IMR-90 (cell line): ENCODE measurements at regions not wholly inside any gene's neighbourhood (a gene's known extent, or its start where the extent isn't known, plus 50 kb on each side); places are given as distances from the start of the nearest gene placed in this dataset.

ENCODE experiments used
- ATAC-seq: fragments of 200-7000 bp; cut with Tn5 transposase; 2 replicates; pipeline ENCODE4 v1.9.1; 2020; ENCODE audit warnings: low read depth, mild to moderate bottlenecking, moderate library complexity
- BruUV-seq: library from RNA; stranded (reverse); fragments of 400-500 nt; replicated peaks from 2 replicates; lab custom pipeline; 2021; lab: Mats Ljungman, UMichigan
- CTCF ChIA-PET: fragments of 300-600 bp; formaldehyde crosslinking; extraction: SDS; loops from one replicate; lab custom pipeline; 2021; ENCODE audit warnings: antibody characterized with exemption; lab: Yijun Ruan, JAX
- POLR2A ChIA-PET: fragments of 300-600 bp; sonication (Branson Sonifier 250); formaldehyde crosslinking; loops from one replicate; lab custom pipeline; 2022; ENCODE audit warnings: antibody characterized with exemption; ENCODE audit not compliant: unreplicated experiment; lab: Charles Lee
- DNase-seq: peaks from one replicate; pipeline ENCODE4 v3.0.0; 2013
- H2AFZ ChIP-seq: replicated peaks from 2 replicates; pipeline ENCODE3; 2013; ENCODE audit warnings: low read length, mild to moderate bottlenecking; ENCODE audit not compliant: poor library complexity
- H2AK5ac ChIP-seq: 2 replicates; pipeline ENCODE4 v1.6.1; 2013; ENCODE audit warnings: low read depth, low read length, inconsistent platforms
- H2AK9ac ChIP-seq: replicated peaks from 2 replicates; pipeline ENCODE3; 2013; ENCODE audit warnings: mild to moderate bottlenecking, low read depth, low read length, moderate library complexity; ENCODE audit not compliant: poor library complexity
- H2BK120ac ChIP-seq: 2 replicates; pipeline ENCODE4 v1.6.1; 2013; ENCODE audit warnings: low read depth, low read length, inconsistent platforms
- H2BK15ac ChIP-seq: 3 replicates; pipeline ENCODE4 v1.6.1; 2013; ENCODE audit warnings: low read depth, low read length, inconsistent platforms
- H2BK20ac ChIP-seq: 2 replicates; pipeline ENCODE4 v1.6.1; 2013; ENCODE audit warnings: low read depth, mild to moderate bottlenecking, inconsistent platforms, low read length, moderate library complexity
- H2BK5ac ChIP-seq: 2 replicates; pipeline ENCODE4 v1.6.1; 2013; ENCODE audit warnings: mild to moderate bottlenecking, low read depth, low read length, inconsistent platforms; ENCODE audit not compliant: poor library complexity, severe bottlenecking
- H3K14ac ChIP-seq: replicated peaks from 2 replicates; pipeline ENCODE4 v1.6.1; 2013; ENCODE audit warnings: low read depth, low read length, inconsistent platforms
- H3K18ac ChIP-seq: 2 replicates; pipeline ENCODE4 v1.6.1; 2013; ENCODE audit warnings: low read depth, low read length, control low read depth
- H3K23ac ChIP-seq: 2 replicates; pipeline ENCODE4 v1.6.1; 2013; ENCODE audit warnings: low read depth, low read length, inconsistent platforms
- H3K27ac ChIP-seq: 2 replicates; pipeline ENCODE4 v1.5.1; 2013; ENCODE audit warnings: mild to moderate bottlenecking, control low read depth, low read length; ENCODE audit not compliant: insufficient read depth
- H3K27me3 ChIP-seq: 2 replicates; pipeline ENCODE4 v1.6.1; 2013; ENCODE audit warnings: low read length; ENCODE audit not compliant: control insufficient read depth, insufficient read depth
- H3K36me3 ChIP-seq: 2 replicates; pipeline ENCODE4 v1.6.1; 2013; ENCODE audit warnings: low read length, mixed read lengths; ENCODE audit not compliant: control insufficient read depth, insufficient read depth
- H3K4ac ChIP-seq: 2 replicates; pipeline ENCODE4 v1.6.1; 2013; ENCODE audit warnings: low read depth, low read length, inconsistent platforms
- H3K4me1 ChIP-seq: 2 replicates; pipeline ENCODE4 v1.6.1; 2013; ENCODE audit warnings: low read length, mixed read lengths; ENCODE audit not compliant: control insufficient read depth, insufficient read depth
- H3K4me2 ChIP-seq: 2 replicates; pipeline ENCODE4 v1.6.1; 2013; ENCODE audit warnings: low read depth, mild to moderate bottlenecking, control low read depth, low read length, moderate library complexity
- H3K4me3 ChIP-seq: 2 replicates; pipeline ENCODE4 v1.5.1; 2013; ENCODE audit warnings: low read depth, mild to moderate bottlenecking, control low read depth, low read length, moderate library complexity; ENCODE audit not compliant: insufficient read depth
- H3K56ac ChIP-seq: 2 replicates; pipeline ENCODE4 v1.6.1; 2013; ENCODE audit warnings: low read length, inconsistent platforms; ENCODE audit not compliant: insufficient read depth; ENCODE audit errors: extremely low read depth
- H3K79me1 ChIP-seq, 2 experiments: 2 replicates each; pipeline ENCODE4 v1.6.1; 2013; ENCODE audit warnings: low read length in 2 of 2, inconsistent platforms in 1 of 2, low read depth in 1 of 2
- H3K9ac ChIP-seq: 2 replicates; pipeline ENCODE4 v1.6.1; 2013; ENCODE audit warnings: low read depth, low read length, control low read depth
- H3K9me1 ChIP-seq: 2 replicates; pipeline ENCODE4 v1.6.1; 2013; ENCODE audit warnings: low read length, inconsistent platforms; ENCODE audit not compliant: insufficient read depth
- H3K9me3 ChIP-seq: 2 replicates; pipeline ENCODE4 v1.6.1; 2013; ENCODE audit warnings: low read length; ENCODE audit not compliant: control insufficient read depth, insufficient read depth
- H4K20me1 ChIP-seq: 2 replicates; pipeline ENCODE4 v1.6.1; 2013; ENCODE audit warnings: low read length, inconsistent platforms; ENCODE audit not compliant: insufficient read depth
- H4K5ac ChIP-seq: 2 replicates; pipeline ENCODE4 v1.6.1; 2013; ENCODE audit warnings: mild to moderate bottlenecking, low read depth, low read length, control low read depth
- H4K8ac ChIP-seq, 2 experiments: 2 replicates each; pipeline ENCODE4 v1.6.1; 2013; ENCODE audit warnings: low read depth in 2 of 2, low read length in 2 of 2, control low read depth in 1 of 2, inconsistent platforms in 1 of 2
- H4K91ac ChIP-seq: 2 replicates; pipeline ENCODE4 v1.6.1; 2013; ENCODE audit warnings: low read depth, low read length, inconsistent platforms; ENCODE audit not compliant: insufficient read depth
- BHLHE40 ChIP-seq: fragments of 150-350 bp; IDR thresholded peaks from 2 replicates; pipeline ENCODE4 v1.6.1; 2016; ENCODE audit warnings: mild to moderate bottlenecking, low read depth, low read length
- CTCF ChIP-seq: conservative IDR thresholded peaks from 2 replicates; pipeline ENCODE4 v1.5.1; 2012; ENCODE audit warnings: mild to moderate bottlenecking, low read depth, low read length, improper control_type of control experiment
- ELK1 ChIP-seq: fragments of 150-350 bp; IDR thresholded peaks from 2 replicates; pipeline ENCODE4 v1.6.1; 2016; ENCODE audit warnings: low read depth, mild to moderate bottlenecking, low read length, moderate library complexity, borderline replicate concordance
- FOS ChIP-seq: fragments of 150-350 bp; IDR thresholded peaks from 2 replicates; pipeline ENCODE4 v1.6.1; 2016; ENCODE audit warnings: low read depth, low read length
- MAFK ChIP-seq: IDR thresholded peaks from 2 replicates; pipeline ENCODE4 v1.6.1; 2012; ENCODE audit warnings: low read depth, low read length, improper control_type of control experiment
- NFE2L2 ChIP-seq: fragments of 150-350 bp; IDR thresholded peaks from 2 replicates; pipeline ENCODE4 v1.6.1; 2016; ENCODE audit warnings: low read depth, mild to moderate bottlenecking, low read length
- POLR2A ChIP-seq: IDR thresholded peaks from 2 replicates; pipeline ENCODE4 v1.6.1; 2012; ENCODE audit warnings: mild to moderate bottlenecking, low read depth, low read length
- RAD21 ChIP-seq: IDR thresholded peaks from 2 replicates; pipeline ENCODE4 v1.6.1; 2012; ENCODE audit warnings: low read length, improper control_type of control experiment
- RFX5 ChIP-seq: IDR thresholded peaks from 2 replicates; pipeline ENCODE4 v1.8.0; 2012; ENCODE audit warnings: low read depth, mild to moderate bottlenecking, low read length, moderate library complexity
- SMC3 ChIP-seq: fragments of 150-350 bp; IDR thresholded peaks from 2 replicates; pipeline ENCODE4 v1.6.1; 2016; ENCODE audit warnings: low read depth, mild to moderate bottlenecking, antibody characterized with exemption, low read length, moderate library complexity
- USF2 ChIP-seq: fragments of 150-350 bp; IDR thresholded peaks from 2 replicates; pipeline ENCODE4 v1.6.1; 2017; ENCODE audit warnings: mild to moderate bottlenecking, antibody characterized with exemption, low read length, low read depth
- WGBS, 2 experiments: methylation state at CpG; one replicate each; pipeline versions ENCODE4 v1.1.5 to v1.1.7; 2013; ENCODE audit warnings: missing lambda C conversion rate in 2 of 2; ENCODE audit not compliant: insufficient read length in 1 of 2; ENCODE audit errors: extremely low coverage in 2 of 2; 5-methylcytosine and 5-hydroxymethylcytosine counted together
- dilution Hi-C: fragments of 300-500 bp; cut with HindIII; formaldehyde crosslinking; loops from one replicate; pipeline ENCODE4 v1.14.3; 2018; ENCODE audit warnings: low sequenced_read_pairs; ENCODE audit not compliant: unreplicated experiment
- in situ Hi-C: fragments of 300-500 bp; cut with MboI; formaldehyde crosslinking; loops from 3 replicates; pipeline ENCODE4 v1.14.3; 2019; ENCODE audit warnings: low sequenced_read_pairs, inconsistent platforms, mixed read lengths
- intact Hi-C: fragments of 100-400 bp; cut with micrococcal nuclease; formaldehyde crosslinking; loops from 2 replicates; pipeline ENCODE4 v1.10.0; 2022

GRCh38 chr3:59601486-59601885, 551.7 kb upstream of the CFAP20DC start:
- H4K91ac ChIP-seq: no peak overlapping the region
- no TSS peak for BruUV-seq
- no peak overlapping the region for H3K4ac ChIP-seq
- H3K9me1 ChIP-seq: no peaks in the 10 kb centered on the region
- H4K8ac ChIP-seq: no peak overlapping the region
- H3K56ac ChIP-seq: no peak overlapping the region
- H3K79me1 ChIP-seq: no peaks in the 10 kb centered on the region
- no peak overlapping the region for H2AFZ ChIP-seq
- H2BK120ac ChIP-seq: no peak overlapping the region
- H3K27ac ChIP-seq: no peak overlapping the region
- TF ChIP-seq SMC3 (no peak), MAFK (no peak), FOS (no peak), ELK1 (no peak), RAD21 (no peak), NFE2L2 (no peak), CTCF (no peak), USF2 (no peak), RFX5 (no peak), BHLHE40 (no peak), POLR2A (no peak)
- ChIA-PET CTCF (no interaction called here), POLR2A (no interaction called here)
- no peak overlapping the region for H4K5ac ChIP-seq
- H4K20me1 ChIP-seq: no peaks in the 10 kb centered on the region
- no peak overlapping the region for H3K9ac ChIP-seq
- H2BK20ac ChIP-seq: no peak overlapping the region
- no peaks in the 10 kb centered on the region for H3K4me1 ChIP-seq
- no peak overlapping the region for H3K4me3 ChIP-seq
- intact Hi-C loops (no loop called here), in situ Hi-C loops (no loop called here), dilution Hi-C loops (no loop called here)
- no peak overlapping the region for H2BK15ac ChIP-seq
- no peak overlapping the region for H3K14ac ChIP-seq
- peaks cover 13% of the 10 kb centered on the region for H3K27me3 ChIP-seq
- H3K36me3 ChIP-seq: no peaks in the 10 kb centered on the region
- DNase-seq (no peak), ATAC-seq (no peak)
- no CpG with 5 or more reads among the region's 1 CpG for WGBS, 2 experiments
- no peak overlapping the region for H2AK9ac ChIP-seq
- no peak overlapping the region for H3K23ac ChIP-seq
- H2AK5ac ChIP-seq: no peak overlapping the region
- H3K4me2 ChIP-seq: no peak overlapping the region
- H2BK5ac ChIP-seq: no peak overlapping the region
- no peak overlapping the region for H3K18ac ChIP-seq
- 0 out of 2 replicates have a peak, but pooled peaks cover 2% of the 10 kb centered on the region for H3K9me3 ChIP-seq
